ENCODE measurements at regions not wholly inside any gene's neighbourhood (a gene's known extent, or its start where the extent isn't known, plus 50 kb on each side); places are given as distances from the start of the nearest gene placed in this dataset.

DNA sequence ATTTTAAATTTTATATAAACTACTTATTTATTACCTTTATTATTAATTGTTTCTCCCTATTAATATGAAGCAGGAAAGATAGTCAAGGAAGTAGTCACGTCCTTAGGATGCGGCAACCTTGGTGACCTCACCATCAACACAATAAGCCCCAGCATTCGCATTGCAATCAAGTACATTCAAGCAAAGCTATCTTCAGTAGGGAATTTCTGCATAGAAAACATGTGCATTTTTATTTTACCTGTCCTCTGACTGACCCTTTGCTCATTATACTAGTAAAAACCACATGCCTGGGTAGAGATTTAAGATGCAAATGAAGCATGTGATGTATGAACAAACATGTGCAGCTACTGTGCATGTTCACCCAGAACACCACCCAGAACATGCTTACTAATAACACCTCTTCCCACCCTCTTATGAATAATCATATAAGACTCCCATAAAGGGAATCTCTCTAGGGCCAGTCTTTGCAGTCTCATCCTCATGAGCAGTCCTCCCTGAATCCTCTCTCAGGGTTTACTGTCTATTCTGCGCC lies 869.6 kb downstream of the TAF11L14 start:
- TF ChIP-seq, protein P1, sequence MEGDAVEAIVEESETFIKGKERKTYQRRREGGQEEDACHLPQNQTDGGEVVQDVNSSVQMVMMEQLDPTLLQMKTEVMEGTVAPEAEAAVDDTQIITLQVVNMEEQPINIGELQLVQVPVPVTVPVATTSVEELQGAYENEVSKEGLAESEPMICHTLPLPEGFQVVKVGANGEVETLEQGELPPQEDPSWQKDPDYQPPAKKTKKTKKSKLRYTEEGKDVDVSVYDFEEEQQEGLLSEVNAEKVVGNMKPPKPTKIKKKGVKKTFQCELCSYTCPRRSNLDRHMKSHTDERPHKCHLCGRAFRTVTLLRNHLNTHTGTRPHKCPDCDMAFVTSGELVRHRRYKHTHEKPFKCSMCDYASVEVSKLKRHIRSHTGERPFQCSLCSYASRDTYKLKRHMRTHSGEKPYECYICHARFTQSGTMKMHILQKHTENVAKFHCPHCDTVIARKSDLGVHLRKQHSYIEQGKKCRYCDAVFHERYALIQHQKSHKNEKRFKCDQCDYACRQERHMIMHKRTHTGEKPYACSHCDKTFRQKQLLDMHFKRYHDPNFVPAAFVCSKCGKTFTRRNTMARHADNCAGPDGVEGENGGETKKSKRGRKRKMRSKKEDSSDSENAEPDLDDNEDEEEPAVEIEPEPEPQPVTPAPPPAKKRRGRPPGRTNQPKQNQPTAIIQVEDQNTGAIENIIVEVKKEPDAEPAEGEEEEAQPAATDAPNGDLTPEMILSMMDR (IDR thresholded peaks at IDR 0.05): no peak
- no peak for TF ChIP-seq SIN3A (IDR thresholded peaks at IDR 0.05; ENCODE audit: borderline replicate concordance, insufficient read depth, low read depth, low read length)
- intact Hi-C loops (cut with micrococcal nuclease; ENCODE audit: unreplicated experiment): no loop called here

DNA sequence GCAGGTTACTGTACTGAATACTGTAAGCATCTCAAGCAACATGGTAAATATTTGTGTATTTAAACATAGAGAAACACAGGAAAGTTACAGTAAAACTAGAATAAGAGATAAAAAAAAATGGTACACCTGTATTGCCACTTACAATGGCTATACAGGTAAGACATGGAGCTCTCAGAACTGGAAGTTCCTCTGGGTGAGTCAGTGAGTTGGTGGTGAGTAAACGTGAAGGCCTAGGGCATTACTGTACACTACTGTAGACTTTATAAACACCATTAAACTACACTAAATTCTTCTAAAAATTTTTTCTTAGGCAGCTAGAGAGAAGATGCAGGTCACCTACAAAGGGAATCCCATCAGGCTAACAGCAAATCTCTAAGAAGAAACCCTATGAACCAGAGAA lies 872.9 kb downstream of the TAF11L14 start:
- no peak overlapping the region for H3K27ac ChIP-seq (ENCODE audit: low read length)
- BruUV-seq (replicated peaks): no TSS peak
- TF ChIP-seq POLR2AphosphoS5 (IDR thresholded peaks at IDR 0.05; ENCODE audit: low read depth, low read length) (no peak), SIN3A (IDR thresholded peaks at IDR 0.05; ENCODE audit: borderline replicate concordance, insufficient read depth, low read depth, low read length) (no peak), TCF7L2 (IDR thresholded peaks at IDR 0.05; ENCODE audit: low read depth, low read length) (no peak), REST (IDR thresholded peaks at IDR 0.05; ENCODE audit: insufficient read depth in 1 of 2, low read depth in 2 of 2, low read length in 1 of 2) (no peak)
- TF ChIP-seq, protein P1 (IDR thresholded peaks at IDR 0.05): no peak
- no peaks in the 10 kb centered on the region for H3K27me3 ChIP-seq (ENCODE audit: control insufficient read depth, insufficient read depth, low read length)
- H3K4me1 ChIP-seq (ENCODE audit: control insufficient read depth, insufficient read depth, low read length): no peaks in the 10 kb centered on the region
- ChIA-PET CTCF (no interaction called here), POLR2A (no interaction called here)
- in situ Hi-C loops (cut with HindIII; ENCODE audit: low pct_unique_long_range_greater_than_20kb, low sequenced_read_pairs): no loop called here
- H3K4me3 ChIP-seq (ENCODE audit: low read depth in 2 of 2, low read length in 2 of 2): no peak overlapping the region
- H3K36me3 ChIP-seq (ENCODE audit: control insufficient read depth, insufficient read depth, low read length): no peaks in the 10 kb centered on the region
- DNase-seq (ENCODE audit: low read depth, low spot score) (no peak), ATAC-seq (no peak)
- intact Hi-C loops (cut with micrococcal nuclease; ENCODE audit: unreplicated experiment): no loop called here
- no peaks in the 10 kb centered on the region for H3K9me3 ChIP-seq (ENCODE audit: control insufficient read depth, insufficient read depth, low read depth, low read length)

More for the DNA sequence above, 869.6 kb downstream of the TAF11L14 start:
- DNase-seq (ENCODE audit: low read depth, low spot score): no peak
- in situ Hi-C loops (cut with HindIII; ENCODE audit: low pct_unique_long_range_greater_than_20kb, low sequenced_read_pairs): no loop called here
- BruUV-seq (replicated peaks): no TSS peak
- H3K4me3 ChIP-seq (ENCODE audit: low read depth in 2 of 2, low read length in 2 of 2): no peak overlapping the region
- no peak overlapping the region for H3K27ac ChIP-seq (ENCODE audit: low read length)
- no peak for ATAC-seq
- H3K4me1 ChIP-seq (ENCODE audit: control insufficient read depth, insufficient read depth, low read length): no peaks in the 10 kb centered on the region
- no peaks in the 10 kb centered on the region for H3K27me3 ChIP-seq (ENCODE audit: control insufficient read depth, insufficient read depth, low read length)
- ChIA-PET POLR2A (no interaction called here), CTCF (no interaction called here)
- no peaks in the 10 kb centered on the region for H3K9me3 ChIP-seq (ENCODE audit: control insufficient read depth, insufficient read depth, low read depth, low read length)
- H3K36me3 ChIP-seq (ENCODE audit: control insufficient read depth, insufficient read depth, low read length): no peaks in the 10 kb centered on the region
